ENCODE measurements at regions not wholly inside any gene's neighbourhood (a gene's known extent, or its start where the extent isn't known, plus 50 kb on each side); places are given as distances from the start of the nearest gene placed in this dataset.

- H3K27me3 ChIP-seq (ENCODE audit: control insufficient read depth in 1 of 2, insufficient read depth in 2 of 2, low read length in 2 of 2): no peaks in the 10 kb centered on the region
- H3K4me3 ChIP-seq (ENCODE audit: low read depth in 1 of 2, low read length in 2 of 2): no peak overlapping the region
- H3K9ac ChIP-seq (ENCODE audit: low read depth in 1 of 2, low read length in 2 of 2): no peak overlapping the region
- no peaks in the 10 kb centered on the region for H3K36me3 ChIP-seq (ENCODE audit: control insufficient read depth in 1 of 2, insufficient read depth in 2 of 2, low read length in 2 of 2)
- H3K4me1 ChIP-seq (ENCODE audit: control insufficient read depth in 1 of 2, insufficient read depth in 2 of 2, low read length in 2 of 2): no peaks in the 10 kb centered on the region
- no peaks in the 10 kb centered on the region for H3K9me3 ChIP-seq (ENCODE audit: control insufficient read depth in 1 of 2, low read length in 2 of 2)
- H3K27ac ChIP-seq (ENCODE audit: low read depth, low read length): no peak overlapping the region
Observed at GRCh38 chr2:45275242-45275805, 266.1 kb upstream of the SIX2 start.

- H3K9ac ChIP-seq (ENCODE audit: low read depth in 1 of 2, low read length in 2 of 2): no peak overlapping the region
- no peaks in the 10 kb centered on the region for H3K27me3 ChIP-seq (ENCODE audit: control insufficient read depth in 1 of 2, insufficient read depth in 2 of 2, low read length in 2 of 2)
- H3K4me3 ChIP-seq (ENCODE audit: low read depth in 1 of 2, low read length in 2 of 2): no peak overlapping the region
- H3K36me3 ChIP-seq (ENCODE audit: control insufficient read depth in 1 of 2, insufficient read depth in 2 of 2, low read length in 2 of 2): no peaks in the 10 kb centered on the region
- H3K9me3 ChIP-seq (ENCODE audit: control insufficient read depth in 1 of 2, low read length in 2 of 2): no peaks in the 10 kb centered on the region
- H3K27ac ChIP-seq (ENCODE audit: low read depth, low read length): no peak overlapping the region
- H3K4me1 ChIP-seq (ENCODE audit: control insufficient read depth in 1 of 2, insufficient read depth in 2 of 2, low read length in 2 of 2): no peaks in the 10 kb centered on the region
Observed at GRCh38 chr2:45274250-45274926, 265.1 kb upstream of the SIX2 start.

GRCh38 chr2:45273412-45274249, 264.4 kb upstream of the SIX2 start:
- Histone ChIP-seq H3K27ac (ENCODE audit: low read depth, low read length) (no peak overlapping the region), H3K9ac (ENCODE audit: low read depth in 1 of 2, low read length in 2 of 2) (no peak overlapping the region), H3K36me3 (ENCODE audit: control insufficient read depth in 1 of 2, insufficient read depth in 2 of 2, low read length in 2 of 2) (no peaks in the 10 kb centered on the region), H3K9me3 (ENCODE audit: control insufficient read depth in 1 of 2, low read length in 2 of 2) (no peaks in the 10 kb centered on the region), H3K4me1 (ENCODE audit: control insufficient read depth in 1 of 2, insufficient read depth in 2 of 2, low read length in 2 of 2) (no peaks in the 10 kb centered on the region), H3K4me3 (ENCODE audit: low read depth in 1 of 2, low read length in 2 of 2) (no peak overlapping the region), H3K27me3 (ENCODE audit: control insufficient read depth in 1 of 2, insufficient read depth in 2 of 2, low read length in 2 of 2) (no peaks in the 10 kb centered on the region)

- Histone ChIP-seq H3K9me3 (ENCODE audit: control insufficient read depth in 1 of 2, low read length in 2 of 2) (no peaks in the 10 kb centered on the region), H3K36me3 (ENCODE audit: control insufficient read depth in 1 of 2, insufficient read depth in 2 of 2, low read length in 2 of 2) (no peaks in the 10 kb centered on the region)
Observed at GRCh38 chr2:45272549-45273265, 263.5 kb upstream of the SIX2 start.

GRCh38 chr2:45269149-45269793, 260.0 kb upstream of the SIX2 start:
- no peaks in the 10 kb centered on the region for H3K27me3 ChIP-seq (ENCODE audit: control insufficient read depth in 1 of 2, insufficient read depth in 2 of 2, low read length in 2 of 2)
- H3K4me1 ChIP-seq (ENCODE audit: control insufficient read depth in 1 of 2, insufficient read depth in 2 of 2, low read length in 2 of 2): no peaks in the 10 kb centered on the region
- H3K9me3 ChIP-seq (ENCODE audit: control insufficient read depth in 1 of 2, low read length in 2 of 2): no peaks in the 10 kb centered on the region
- no peak overlapping the region for H3K9ac ChIP-seq (ENCODE audit: low read depth in 1 of 2, low read length in 2 of 2)
- no peaks in the 10 kb centered on the region for H3K36me3 ChIP-seq (ENCODE audit: control insufficient read depth in 1 of 2, insufficient read depth in 2 of 2, low read length in 2 of 2)
- no peak overlapping the region for H3K27ac ChIP-seq (ENCODE audit: low read depth, low read length)
- no peak overlapping the region for H3K4me3 ChIP-seq (ENCODE audit: low read depth in 1 of 2, low read length in 2 of 2)

More at GRCh38 chr2:45272549-45273265, 263.5 kb upstream of the SIX2 start:
- Histone ChIP-seq H3K27ac (ENCODE audit: low read depth, low read length) (no peak overlapping the region), H3K4me1 (ENCODE audit: control insufficient read depth in 1 of 2, insufficient read depth in 2 of 2, low read length in 2 of 2) (no peaks in the 10 kb centered on the region), H3K27me3 (ENCODE audit: control insufficient read depth in 1 of 2, insufficient read depth in 2 of 2, low read length in 2 of 2) (no peaks in the 10 kb centered on the region), H3K9ac (ENCODE audit: low read depth in 1 of 2, low read length in 2 of 2) (no peak overlapping the region), H3K4me3 (ENCODE audit: low read depth in 1 of 2, low read length in 2 of 2) (no peak overlapping the region)

GRCh38 chr2:45268631-45269030, 259.4 kb upstream of the SIX2 start:
- Histone ChIP-seq H3K9me3 (ENCODE audit: control insufficient read depth in 1 of 2, low read length in 2 of 2) (no peaks in the 10 kb centered on the region), H3K4me1 (ENCODE audit: control insufficient read depth in 1 of 2, insufficient read depth in 2 of 2, low read length in 2 of 2) (no peaks in the 10 kb centered on the region), H3K36me3 (ENCODE audit: control insufficient read depth in 1 of 2, insufficient read depth in 2 of 2, low read length in 2 of 2) (no peaks in the 10 kb centered on the region), H3K27me3 (ENCODE audit: control insufficient read depth in 1 of 2, insufficient read depth in 2 of 2, low read length in 2 of 2) (no peaks in the 10 kb centered on the region), H3K9ac (ENCODE audit: low read depth in 1 of 2, low read length in 2 of 2) (no peak overlapping the region), H3K4me3 (ENCODE audit: low read depth in 1 of 2, low read length in 2 of 2) (no peak overlapping the region), H3K27ac (ENCODE audit: low read depth, low read length) (no peak overlapping the region)

- Histone ChIP-seq H3K9ac (ENCODE audit: low read depth in 1 of 2, low read length in 2 of 2) (no peak overlapping the region), H3K36me3 (ENCODE audit: control insufficient read depth in 1 of 2, insufficient read depth in 2 of 2, low read length in 2 of 2) (no peaks in the 10 kb centered on the region), H3K4me3 (ENCODE audit: low read depth in 1 of 2, low read length in 2 of 2) (no peak overlapping the region), H3K4me1 (ENCODE audit: control insufficient read depth in 1 of 2, insufficient read depth in 2 of 2, low read length in 2 of 2) (no peaks in the 10 kb centered on the region), H3K9me3 (ENCODE audit: control insufficient read depth in 1 of 2, low read length in 2 of 2) (no peaks in the 10 kb centered on the region), H3K27me3 (ENCODE audit: control insufficient read depth in 1 of 2, insufficient read depth in 2 of 2, low read length in 2 of 2) (no peaks in the 10 kb centered on the region), H3K27ac (ENCODE audit: low read depth, low read length) (no peak overlapping the region)
Observed at GRCh38 chr2:45267062-45267792, 258.0 kb upstream of the SIX2 start.

GRCh38 chr2:45265336-45265735, 256.1 kb upstream of the SIX2 start:
- H3K36me3 ChIP-seq (ENCODE audit: control insufficient read depth in 1 of 2, insufficient read depth in 2 of 2, low read length in 2 of 2): no peaks in the 10 kb centered on the region
- H3K27me3 ChIP-seq (ENCODE audit: control insufficient read depth in 1 of 2, insufficient read depth in 2 of 2, low read length in 2 of 2): no peaks in the 10 kb centered on the region
- H3K4me1 ChIP-seq (ENCODE audit: control insufficient read depth in 1 of 2, insufficient read depth in 2 of 2, low read length in 2 of 2): no peaks in the 10 kb centered on the region
- H3K9me3 ChIP-seq (ENCODE audit: control insufficient read depth in 1 of 2, low read length in 2 of 2): no peaks in the 10 kb centered on the region
- no peak overlapping the region for H3K4me3 ChIP-seq (ENCODE audit: low read depth in 1 of 2, low read length in 2 of 2)
- no peak overlapping the region for H3K9ac ChIP-seq (ENCODE audit: low read depth in 1 of 2, low read length in 2 of 2)
- H3K27ac ChIP-seq (ENCODE audit: low read depth, low read length): no peak overlapping the region

Measured in duodenal mucosa (tissue), 2 donors.